ENCODE measurements at regions not wholly inside any gene's neighbourhood (a gene's known extent, or its start where the extent isn't known, plus 50 kb on each side); places are given as distances from the start of the nearest gene placed in this dataset.

- no peak overlapping the region for H3K4me3 Mint-ChIP-seq
- H3K27me3 Mint-ChIP-seq (ENCODE audit: insufficient read depth): peaks cover 4% of the 10 kb centered on the region; the same call in 1 of the 2 replicates
- no peaks in the 10 kb centered on the region for H3K9me3 Mint-ChIP-seq
- H3K36me3 Mint-ChIP-seq (ENCODE audit: low read depth): no peaks in the 10 kb centered on the region
- no peak for DNase-seq
- TF ChIP-seq CTCF (IDR thresholded peaks at IDR 0.05): no peak
- H3K27ac Mint-ChIP-seq: no peak overlapping the region
- H3K4me1 Mint-ChIP-seq (ENCODE audit: low read depth): no peaks in the 10 kb centered on the region
These were observed 150.9 kb downstream of the HS3ST3B1 start for GRCh38 chr17:14451729-14452191.

- Mint-ChIP-seq H3K4me3 (no peak overlapping the region), H3K9me3 (peaks cover 5% of the 10 kb centered on the region; the same call in 1 of the 2 replicates), H3K27me3 (ENCODE audit: insufficient read depth) (peaks cover 2% of the 10 kb centered on the region; the same call in 1 of the 2 replicates), H3K27ac (no peak overlapping the region), H3K36me3 (ENCODE audit: low read depth) (no peaks in the 10 kb centered on the region), H3K4me1 (ENCODE audit: low read depth) (no peaks in the 10 kb centered on the region)
- no peak for TF ChIP-seq CTCF (IDR thresholded peaks at IDR 0.05)
- no peak for DNase-seq
These were observed 147.9 kb downstream of the HS3ST3B1 start for GRCh38 chr17:14448818-14449217.

DNA sequence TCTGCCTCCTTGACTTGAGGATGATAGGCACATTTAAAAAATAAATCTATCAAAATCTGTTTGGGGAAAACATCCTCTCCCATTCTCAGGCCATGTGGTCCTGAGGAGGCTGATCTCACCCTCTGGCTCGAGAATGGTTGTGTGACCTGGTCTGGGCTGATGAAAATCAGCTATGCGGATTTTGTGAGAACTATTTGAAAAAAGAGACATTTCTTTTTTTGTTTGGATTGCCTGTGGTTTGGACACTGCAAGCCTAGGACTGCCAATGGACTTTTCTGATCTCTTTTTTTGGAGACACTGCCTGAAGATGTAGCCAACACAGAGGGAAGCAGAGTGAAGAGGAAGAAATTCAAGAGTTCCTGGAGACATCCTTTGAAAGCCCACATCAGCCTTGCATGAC, 145.9 kb downstream of the HS3ST3B1 start:
- H3K9me3 Mint-ChIP-seq: peaks cover 5% of the 10 kb centered on the region; the same call in 1 of the 2 replicates
- H3K36me3 Mint-ChIP-seq (ENCODE audit: low read depth): no peaks in the 10 kb centered on the region
- H3K4me3 Mint-ChIP-seq: no peak overlapping the region
- peaks cover 7% of the 10 kb centered on the region; the same call in 1 of the 2 replicates for H3K4me1 Mint-ChIP-seq (ENCODE audit: low read depth)
- no peak overlapping the region for H3K27ac Mint-ChIP-seq
- TF ChIP-seq CTCF (IDR thresholded peaks at IDR 0.05): no peak
- no peaks in the 10 kb centered on the region; the same call in 1 of the 2 replicates for H3K27me3 Mint-ChIP-seq (ENCODE audit: insufficient read depth)
- no peak for DNase-seq

DNA sequence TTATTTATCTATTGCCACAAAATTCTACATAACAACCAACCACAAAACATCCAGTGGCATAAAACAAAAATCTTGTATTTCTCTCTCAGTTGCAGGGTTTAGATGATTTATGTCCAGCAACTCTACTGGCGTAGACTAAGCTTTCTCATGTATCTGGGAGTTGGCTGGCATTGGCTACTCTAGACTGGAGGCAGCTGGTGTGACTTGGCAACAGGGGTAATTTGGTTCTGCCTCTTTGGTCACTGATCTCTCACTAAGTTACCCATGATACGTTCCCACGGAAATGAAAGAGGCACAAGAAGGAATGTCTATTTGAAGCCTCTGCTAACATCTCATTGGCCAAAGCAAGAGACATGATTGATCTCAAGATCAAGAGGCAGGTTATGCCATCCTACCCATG, 144.0 kb downstream of the HS3ST3B1 start:
- H3K36me3 Mint-ChIP-seq (ENCODE audit: low read depth): no peaks in the 10 kb centered on the region
- DNase-seq: no peak

DNA sequence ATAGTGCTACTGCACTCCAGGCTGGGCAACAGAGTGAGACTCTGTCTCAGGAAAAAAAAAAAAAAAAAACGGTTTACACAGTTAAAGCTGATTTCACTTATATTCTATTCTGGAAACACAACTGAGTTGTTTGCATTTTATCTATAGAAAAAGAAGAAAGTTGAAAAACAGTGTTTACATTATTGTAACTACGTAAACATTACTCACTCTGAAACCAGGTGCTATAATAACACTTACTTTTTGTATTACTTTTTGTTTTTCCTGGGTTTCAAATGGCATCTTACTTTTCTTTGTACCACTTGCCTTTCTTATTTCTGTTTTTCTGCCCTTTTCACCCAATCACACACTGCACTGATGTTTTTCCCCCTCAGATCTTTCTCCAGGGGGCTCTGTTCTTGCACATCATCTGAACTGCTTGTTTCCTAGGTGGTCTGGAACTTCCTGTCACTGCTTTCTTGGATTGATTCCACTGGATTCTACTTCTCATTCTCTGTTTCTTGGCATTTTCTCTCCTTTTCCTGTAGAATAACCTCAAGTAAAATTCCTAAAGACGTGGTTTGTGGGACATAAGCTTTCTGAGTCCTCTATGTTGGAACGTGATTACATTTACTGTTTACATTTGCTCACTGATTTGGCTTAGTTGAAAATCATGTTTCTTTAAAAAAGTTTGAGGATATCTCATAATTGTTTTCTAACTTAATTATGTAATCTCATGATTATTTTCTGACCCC, 142.1 kb downstream of the HS3ST3B1 start:
- Mint-ChIP-seq H3K27ac (no peak overlapping the region), H3K4me1 (ENCODE audit: low read depth) (peaks cover 7% of the 10 kb centered on the region; the same call in 1 of the 2 replicates), H3K4me3 (no peak overlapping the region), H3K27me3 (ENCODE audit: insufficient read depth) (no peaks in the 10 kb centered on the region; the same call in 1 of the 2 replicates), H3K36me3 (ENCODE audit: low read depth) (no peaks in the 10 kb centered on the region), H3K9me3 (peaks cover 5% of the 10 kb centered on the region; the same call in 1 of the 2 replicates)
- TF ChIP-seq CTCF (IDR thresholded peaks at IDR 0.05): no peak
- no peak for DNase-seq

More for the DNA sequence above, 144.0 kb downstream of the HS3ST3B1 start:
- Mint-ChIP-seq H3K4me1 (ENCODE audit: low read depth) (peaks cover 7% of the 10 kb centered on the region; the same call in 1 of the 2 replicates), H3K27ac (no peak overlapping the region), H3K27me3 (ENCODE audit: insufficient read depth) (no peaks in the 10 kb centered on the region; the same call in 1 of the 2 replicates), H3K9me3 (peaks cover 5% of the 10 kb centered on the region; the same call in 1 of the 2 replicates), H3K4me3 (no peak overlapping the region)
- TF ChIP-seq CTCF (IDR thresholded peaks at IDR 0.05): no peak
